Stimulated activated CD4-positive, alpha-beta T cell treated with anti-CD3 and anti-CD28 coated beads, TNF-alpha, amount 100 ng/mL, for 24 hours (primary cell): ENCODE measurements at regions not wholly inside any gene's neighbourhood (a gene's known extent, or its start where the extent isn't known, plus 50 kb on each side); places are given as distances from the start of the nearest gene placed in this dataset.
"Not testable (repeated sequence)": the region's sequence is repeated elsewhere in the genome, so short reads cannot be mapped to it uniquely, and the experiment has no call there.

Source experiments
- DNase-seq, 3 experiments: peaks; one replicate each; pipeline ENCODE4 v3.0.0-alpha.2; 2020; ENCODE audit warnings: low read depth in 3 of 3

DNA sequence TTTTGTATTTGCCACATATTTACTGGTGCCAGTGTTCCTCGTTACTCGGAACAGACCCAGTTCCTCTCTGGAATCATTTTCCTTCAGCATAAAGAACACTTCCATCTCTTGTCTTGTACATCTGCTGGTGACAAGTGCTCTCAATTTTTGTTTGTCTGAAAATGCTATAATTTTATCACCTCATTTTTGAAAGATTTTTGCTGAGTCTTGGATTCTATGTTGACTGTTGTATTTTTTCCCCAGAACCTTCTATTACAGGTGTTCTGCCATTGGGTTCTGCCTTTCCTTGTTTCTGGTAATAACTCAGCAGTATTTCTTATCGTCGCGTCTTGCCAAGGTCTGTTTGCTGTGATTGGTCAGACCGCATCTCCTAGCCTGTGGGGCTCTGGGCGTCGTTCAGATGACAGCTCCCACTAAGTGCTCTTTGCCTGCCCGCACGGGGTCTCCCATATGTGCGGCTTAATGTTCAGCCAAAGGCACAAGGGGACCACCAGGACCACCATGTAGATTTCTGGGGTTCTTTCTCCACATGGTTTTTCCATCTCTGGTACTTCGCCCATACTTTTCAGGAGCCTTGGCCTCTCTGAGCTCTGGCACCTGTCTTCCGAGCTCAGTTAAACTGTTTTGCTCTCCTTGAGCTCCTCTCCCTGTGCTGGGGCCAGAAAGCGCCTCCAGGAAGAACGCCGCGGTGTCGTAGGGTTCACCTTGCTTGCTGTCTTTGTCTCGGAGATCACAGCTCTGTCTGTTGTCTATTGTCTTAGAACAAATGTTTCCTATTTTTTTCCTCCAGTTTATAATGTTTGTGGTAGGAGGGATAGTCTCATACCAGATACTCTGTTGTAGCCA is 80.0 kb downstream of the METRNL start:
- no peak for DNase-seq

DNA sequence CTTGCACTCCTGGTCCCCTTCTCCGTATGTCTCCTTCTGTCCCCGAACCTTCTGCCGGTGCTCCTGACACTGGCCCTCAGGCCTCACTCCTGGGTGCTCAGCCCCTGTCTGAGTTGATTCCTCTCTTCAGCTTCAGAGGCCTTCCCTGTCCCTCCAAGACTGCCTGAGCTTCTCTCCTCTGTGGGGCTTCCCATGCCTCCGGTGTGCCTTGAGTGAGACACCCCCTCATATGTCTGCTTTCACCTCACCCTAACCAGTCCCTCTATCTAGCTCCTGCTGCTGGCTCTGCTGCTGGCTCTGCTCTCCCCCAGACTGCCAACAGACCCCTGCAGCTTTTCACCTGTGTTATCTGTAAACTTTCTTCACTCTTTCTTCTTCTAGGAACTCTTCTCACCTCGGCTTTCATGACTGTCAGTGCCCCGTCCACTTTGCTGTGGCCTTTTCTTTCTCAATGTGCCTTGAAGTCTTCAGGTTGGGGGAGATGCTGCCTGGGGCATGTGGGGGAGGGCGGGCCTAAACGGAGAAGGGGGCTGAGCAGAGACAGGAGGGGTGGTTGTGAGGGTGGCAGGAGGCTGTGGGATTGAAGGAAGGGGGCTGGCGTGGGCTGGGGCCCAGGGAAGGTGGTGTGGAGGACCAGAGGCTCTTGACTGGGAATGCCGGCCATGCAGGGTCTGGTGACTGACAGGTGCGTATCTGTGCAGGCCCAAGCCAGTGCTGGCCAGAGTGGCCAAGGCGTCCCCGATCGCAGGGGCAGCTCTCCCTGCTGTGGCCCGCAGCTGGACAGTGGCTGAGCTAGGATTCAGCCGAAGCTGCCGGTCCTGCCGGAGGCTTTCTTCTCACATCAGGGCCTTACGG is 81.3 kb downstream of the METRNL start:
- no peak for DNase-seq

DNA sequence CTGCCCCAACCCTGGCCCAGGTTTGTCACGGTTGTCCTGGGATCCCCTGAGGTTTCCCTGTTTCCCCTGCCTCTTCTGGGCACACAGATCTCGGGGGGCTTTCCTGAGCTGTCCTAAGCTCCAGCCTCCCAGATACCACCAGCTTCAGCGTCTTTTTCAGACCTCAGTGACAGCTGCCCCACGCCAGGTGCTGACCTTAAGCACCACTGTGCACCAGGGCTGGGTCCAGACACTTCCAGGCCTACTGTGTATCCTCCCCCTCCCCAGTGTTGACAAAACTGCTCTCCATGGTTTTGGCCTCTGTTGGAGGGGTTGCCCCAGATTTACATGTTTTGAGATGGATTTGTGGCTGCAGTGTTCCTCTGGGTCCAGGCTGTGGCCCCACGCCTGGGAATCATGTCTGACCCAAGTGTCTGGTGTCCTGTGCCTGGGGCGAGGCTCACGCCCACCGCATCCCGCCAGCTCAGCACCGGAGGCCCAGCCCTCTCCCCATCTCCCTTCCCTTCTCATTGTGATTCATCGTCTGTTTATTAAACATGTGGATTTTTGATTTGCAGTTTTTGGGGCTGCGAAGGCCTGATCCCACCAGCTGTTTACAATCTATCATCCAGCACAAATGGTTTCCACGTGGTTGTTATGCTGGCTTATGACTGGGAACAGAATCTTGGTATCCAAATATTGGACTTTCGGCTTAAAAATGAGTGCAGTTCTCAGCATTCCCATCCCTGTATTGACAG is 82.1 kb downstream of the METRNL start:
- no peak for DNase-seq

DNA sequence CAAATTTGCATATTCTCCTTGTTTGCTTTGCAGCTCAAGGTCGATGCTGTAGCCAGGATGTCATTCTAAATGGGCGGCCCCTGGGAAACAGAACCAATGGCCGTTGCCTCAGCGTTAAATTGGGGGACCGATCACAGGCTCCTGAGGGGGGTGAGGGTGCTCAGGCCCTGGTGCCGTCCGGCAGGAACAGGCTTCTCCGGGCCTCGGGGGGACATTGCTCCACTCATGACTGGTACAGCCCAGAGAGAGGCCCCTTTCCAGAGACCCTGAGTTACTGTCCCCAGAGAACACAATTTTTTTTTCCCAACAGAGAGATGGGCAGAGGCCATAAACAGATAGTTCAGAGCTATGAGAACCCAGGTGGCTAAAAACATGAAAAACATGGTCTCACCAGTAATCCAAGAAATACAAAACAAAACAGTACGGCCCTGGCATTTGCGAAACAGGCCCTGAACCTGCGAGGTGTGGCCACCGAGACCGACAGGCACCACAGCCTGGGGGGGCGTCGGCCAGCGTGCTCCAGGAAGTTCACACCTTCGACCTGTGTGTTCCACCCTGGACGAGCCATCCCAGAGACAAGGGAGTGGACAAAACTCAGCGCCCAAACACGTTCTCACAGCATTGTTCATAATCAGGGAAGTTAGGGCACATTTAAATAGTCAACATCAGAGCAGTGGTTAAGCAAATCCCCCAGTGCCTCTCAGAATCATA is 82.8 kb downstream of the METRNL start:
- no peak for DNase-seq

DNA sequence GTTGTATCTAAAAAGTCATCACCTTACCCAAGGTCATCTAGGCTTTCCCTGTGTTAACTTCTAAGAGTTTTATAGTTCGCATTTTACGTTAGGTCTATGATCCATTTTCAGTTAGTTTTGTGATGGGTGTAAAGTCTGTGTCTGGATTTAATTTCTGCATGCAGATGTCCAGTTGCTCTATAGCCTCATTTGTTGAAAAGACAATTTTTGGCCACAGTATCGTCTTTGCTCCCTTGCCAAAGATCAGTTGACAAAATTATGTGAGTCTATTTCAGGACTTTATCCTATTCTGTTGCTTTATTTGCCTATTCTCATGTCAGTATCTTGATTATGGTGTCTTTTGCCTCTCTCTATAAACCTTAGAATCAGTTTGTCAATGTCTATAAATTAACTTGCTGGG is 85.1 kb downstream of the METRNL start:
- no peak for DNase-seq

DNA sequence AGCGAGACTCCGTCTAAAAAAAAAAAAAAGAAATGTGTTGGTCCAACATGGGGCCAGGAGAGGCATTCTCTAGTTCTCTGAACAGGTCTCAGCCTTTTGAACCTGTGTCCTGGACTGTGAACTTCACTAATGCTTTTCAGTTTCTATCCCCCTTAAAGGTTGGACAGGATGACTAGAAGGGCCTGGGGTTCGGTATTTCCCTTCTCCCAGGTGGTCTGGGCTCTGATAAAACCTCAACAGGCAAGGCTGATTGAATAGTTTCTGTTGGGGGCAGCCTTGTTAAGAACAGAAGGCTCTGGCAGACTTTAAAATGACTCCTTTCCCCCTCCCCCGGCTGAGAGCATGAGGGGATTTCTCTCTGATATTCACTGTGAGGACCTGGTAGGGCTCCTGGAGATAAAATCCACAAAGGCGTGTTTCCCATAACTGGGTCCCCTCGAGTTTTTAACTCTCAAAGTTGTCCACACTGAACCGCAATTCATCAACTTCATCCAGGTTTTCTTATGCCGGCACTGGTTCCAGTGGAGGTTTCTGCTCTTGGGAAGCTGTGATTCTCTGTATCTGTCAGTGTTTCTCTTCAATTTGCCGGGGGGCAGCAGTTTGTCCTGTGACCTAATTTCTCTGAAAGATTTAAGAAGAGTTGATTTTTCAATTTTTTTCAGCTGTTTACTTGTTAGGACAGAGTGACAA is 91.3 kb downstream of the METRNL start:
- no peak for DNase-seq

DNA sequence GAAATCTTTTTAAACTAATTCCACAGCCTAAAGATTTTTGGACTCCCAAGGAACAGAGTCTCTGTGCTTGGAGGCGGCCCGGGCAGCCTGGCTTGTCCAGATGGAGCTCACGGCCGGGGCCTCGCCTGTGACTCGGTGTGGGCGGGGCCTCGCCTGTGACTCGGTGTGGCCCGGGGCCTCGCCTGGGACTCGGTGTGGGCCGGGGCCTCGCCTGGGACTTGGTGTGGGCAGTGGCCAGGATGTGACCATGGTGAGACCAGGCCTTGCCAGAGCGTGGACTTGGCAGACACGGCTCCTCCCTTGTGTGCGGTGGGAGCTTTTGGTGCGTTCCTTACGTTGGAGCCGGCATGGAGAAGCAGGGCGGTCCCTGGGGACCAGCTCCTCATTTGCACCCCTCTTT is 92.3 kb downstream of the METRNL start:
- DNase-seq: no peak

DNA sequence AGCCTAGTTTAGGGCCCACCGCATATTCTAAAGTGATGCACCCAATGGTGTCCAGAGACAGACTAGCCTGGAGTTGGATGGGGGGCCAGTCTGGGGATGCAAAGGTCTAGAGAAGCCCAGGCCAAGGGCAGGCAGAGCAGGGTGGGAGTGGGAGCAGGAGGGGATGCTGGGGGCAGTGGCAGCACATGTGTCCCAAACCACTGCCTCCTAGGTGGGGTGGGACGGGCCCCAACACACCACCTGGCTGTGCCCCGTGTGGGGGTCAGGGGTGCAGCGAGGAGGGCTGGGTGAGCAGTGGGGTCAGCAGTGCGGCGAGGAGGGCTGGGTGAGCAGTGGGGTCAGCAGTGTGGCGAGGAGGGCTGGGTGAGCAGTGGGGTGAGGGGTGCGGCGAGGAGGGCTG is 92.7 kb downstream of the METRNL start:
- not testable (repeated sequence) for DNase-seq

DNA sequence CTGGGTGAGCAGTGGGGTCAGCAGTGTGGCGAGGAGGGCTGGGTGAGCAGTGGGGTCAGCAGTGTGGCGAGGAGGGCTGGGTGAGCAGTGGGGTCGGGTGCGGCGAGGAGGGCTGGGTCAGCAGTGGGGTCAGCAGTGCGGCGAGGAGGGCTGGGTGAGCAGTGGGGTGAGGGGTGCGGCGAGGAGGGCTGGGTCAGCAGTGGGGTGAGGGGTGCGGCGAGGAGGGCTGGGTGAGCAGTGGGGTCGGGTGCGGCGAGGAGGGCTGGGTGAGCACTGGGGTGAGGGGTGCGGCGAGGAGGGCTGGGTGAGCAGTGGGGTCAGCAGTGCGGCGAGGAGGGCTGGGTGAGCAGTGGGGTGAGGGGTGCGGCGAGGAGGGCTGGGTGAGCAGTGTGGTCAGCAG is 93.2 kb downstream of the METRNL start:
- not testable (repeated sequence) for DNase-seq

DNA sequence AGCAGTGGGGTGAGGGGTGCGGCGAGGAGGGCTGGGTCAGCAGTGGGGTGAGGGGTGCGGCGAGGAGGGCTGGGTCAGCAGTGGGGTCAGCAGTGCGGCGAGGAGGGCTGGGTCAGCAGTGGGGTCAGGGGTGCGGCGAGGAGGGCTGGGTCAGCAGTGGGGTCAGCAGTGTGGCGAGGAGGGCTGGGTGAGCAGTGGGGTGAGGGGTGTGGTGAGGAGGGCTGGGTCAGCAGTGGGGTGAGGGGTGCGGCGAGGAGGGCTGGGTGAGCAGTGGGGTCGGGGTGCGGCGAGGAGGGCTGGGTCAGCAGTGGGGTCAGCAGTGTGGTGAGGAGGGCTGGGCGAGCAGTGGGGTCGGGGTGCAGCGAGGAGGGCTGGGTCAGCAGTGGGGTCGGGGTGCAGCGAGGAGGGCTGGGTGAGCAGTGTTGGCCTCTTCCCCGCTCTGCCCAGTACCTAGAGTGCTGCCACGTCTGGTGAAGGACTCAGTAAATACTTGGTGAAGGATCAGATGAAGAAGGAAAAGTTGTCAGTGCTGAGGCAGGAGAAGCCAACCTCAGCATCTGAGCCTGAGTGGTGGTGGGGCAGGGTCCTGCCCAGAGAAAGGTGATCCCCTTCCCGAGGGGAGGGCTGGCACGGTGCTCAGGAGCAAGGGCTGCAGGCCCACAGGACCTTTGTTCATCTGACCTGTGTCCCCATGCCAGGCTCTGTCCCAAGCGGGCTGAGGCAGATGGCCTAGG is 93.9 kb downstream of the METRNL start:
- not testable (repeated sequence) for DNase-seq

DNA sequence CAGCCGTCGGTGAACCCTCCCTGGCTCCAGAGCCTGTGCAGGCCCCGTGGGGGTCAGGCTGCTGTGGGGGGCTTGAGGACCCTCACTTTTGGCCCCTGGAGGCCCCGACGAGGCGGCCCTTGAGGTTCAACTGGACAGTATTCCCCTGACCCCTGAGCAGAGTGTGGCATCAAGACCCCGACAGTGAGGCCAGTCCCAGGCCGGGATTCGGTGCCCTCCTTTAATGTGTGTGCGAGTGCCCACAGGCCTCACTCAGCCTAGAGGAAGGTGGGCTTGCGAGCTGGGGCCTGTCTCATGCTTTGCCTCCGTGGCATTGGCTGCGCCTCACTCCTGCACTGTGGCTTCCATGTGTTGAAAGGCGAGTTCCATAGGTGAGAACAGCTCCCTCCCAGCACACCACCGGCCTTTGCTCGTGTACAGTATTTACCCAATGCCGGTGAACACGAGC is 94.5 kb downstream of the METRNL start:
- no peak for DNase-seq

DNA sequence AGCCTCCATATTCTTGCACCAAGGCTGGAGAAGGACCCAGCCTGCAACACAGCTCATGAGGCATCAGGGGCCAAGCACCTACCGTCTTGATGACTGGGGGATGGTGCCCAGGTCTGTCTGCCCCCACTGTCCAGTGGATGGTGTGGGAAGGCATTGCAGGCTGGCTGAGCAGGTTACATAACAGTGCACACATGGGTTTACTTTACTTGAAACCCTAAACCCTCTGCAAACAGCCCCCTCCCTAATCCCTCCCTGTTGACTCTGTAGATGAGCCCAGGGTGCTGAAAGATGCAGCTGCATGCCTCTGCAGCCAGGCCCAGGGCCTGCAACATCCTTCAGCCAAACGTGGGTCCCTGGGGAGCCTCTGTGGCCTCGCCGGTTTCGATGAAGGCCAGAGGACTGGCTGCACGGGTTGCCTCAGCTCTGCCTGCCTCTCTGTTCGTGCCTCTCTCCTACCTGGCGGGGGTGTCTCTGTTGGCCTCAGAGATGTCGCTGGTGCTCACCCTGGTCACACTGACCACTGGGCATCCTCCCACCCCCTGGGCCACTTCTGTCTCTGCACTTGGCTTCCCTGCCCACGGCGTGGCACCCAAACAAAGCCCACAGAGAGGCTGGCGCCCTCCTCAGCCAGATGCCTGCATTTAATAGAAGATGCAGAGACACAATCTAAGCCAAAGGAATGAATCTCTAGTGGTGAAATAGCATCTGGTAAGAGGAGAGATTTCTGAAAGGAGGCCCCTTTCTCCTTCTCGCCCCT is 95.1 kb downstream of the METRNL start:
- DNase-seq: no peak

DNA sequence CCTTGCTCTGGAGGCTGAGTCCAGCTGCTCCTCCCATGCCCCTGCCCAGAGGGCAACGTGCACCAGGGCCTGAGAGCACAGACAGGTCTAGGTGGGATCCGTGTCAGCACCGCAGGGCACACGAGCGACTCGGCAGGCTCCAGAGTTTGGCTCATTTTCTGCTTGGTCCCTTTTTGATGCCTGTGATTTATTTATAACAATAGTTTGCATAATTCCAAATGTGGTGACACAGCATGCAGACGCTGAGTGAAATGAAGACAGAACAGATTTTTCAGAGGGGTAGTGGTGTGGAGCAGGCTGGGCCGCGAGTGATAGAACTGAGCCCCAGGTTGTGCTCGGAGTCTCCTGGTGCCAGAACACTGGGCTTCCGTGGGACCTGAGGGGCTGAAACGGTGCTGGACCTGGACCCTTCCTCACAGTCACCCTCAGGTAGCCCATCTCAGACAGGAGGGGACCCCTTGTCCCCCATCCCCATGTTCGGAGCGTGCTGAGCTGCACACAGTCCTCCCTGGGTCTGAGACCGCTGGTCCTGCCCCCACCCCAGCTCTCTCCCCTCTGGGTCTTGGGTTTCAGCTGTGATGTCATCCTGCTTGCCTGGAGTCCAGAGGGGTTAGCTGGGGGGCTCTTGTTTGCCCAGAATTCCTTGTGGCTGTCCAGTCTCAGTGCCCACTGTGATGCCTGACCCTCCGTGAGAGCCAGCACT is 95.9 kb downstream of the METRNL start:
- DNase-seq: no peak

DNA sequence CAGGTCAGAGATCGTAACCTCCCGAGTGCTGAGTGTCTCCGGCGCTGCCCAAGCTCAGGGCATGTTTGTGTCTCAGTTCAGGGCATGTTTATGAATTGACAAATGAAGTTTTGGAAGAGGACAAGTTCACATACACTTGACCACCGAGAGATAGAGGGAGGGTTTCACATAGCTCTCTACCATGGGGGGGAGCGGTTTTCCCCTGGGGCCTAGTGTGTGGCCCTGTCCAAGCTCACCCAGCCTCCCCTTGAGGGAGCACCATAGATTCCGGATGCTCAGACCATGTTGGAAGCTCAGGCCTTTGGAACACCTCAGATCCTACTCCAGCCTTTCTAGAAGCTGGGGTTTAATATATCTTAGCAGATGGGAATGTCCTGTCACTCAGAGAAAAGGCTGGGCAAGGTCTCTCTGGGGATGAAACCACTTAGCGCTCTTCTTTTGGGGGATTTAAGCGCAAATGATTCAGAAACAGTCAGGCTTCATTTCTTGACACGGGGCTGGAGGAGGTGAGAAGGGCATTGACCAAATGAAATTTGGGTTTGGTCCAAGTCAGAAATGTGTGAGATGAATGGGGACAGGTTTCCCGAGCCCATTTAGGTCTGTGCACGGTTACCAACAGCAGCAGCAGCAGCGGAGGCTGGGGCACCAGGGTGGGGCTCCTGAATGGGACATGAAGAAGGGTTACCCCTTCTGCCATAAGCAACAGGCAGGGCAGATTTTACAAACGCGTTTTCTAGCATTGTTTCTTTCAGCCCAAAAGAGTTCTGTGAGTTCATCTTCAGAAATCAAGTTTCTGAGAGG is 96.6 kb downstream of the METRNL start:
- no peak for DNase-seq

DNA sequence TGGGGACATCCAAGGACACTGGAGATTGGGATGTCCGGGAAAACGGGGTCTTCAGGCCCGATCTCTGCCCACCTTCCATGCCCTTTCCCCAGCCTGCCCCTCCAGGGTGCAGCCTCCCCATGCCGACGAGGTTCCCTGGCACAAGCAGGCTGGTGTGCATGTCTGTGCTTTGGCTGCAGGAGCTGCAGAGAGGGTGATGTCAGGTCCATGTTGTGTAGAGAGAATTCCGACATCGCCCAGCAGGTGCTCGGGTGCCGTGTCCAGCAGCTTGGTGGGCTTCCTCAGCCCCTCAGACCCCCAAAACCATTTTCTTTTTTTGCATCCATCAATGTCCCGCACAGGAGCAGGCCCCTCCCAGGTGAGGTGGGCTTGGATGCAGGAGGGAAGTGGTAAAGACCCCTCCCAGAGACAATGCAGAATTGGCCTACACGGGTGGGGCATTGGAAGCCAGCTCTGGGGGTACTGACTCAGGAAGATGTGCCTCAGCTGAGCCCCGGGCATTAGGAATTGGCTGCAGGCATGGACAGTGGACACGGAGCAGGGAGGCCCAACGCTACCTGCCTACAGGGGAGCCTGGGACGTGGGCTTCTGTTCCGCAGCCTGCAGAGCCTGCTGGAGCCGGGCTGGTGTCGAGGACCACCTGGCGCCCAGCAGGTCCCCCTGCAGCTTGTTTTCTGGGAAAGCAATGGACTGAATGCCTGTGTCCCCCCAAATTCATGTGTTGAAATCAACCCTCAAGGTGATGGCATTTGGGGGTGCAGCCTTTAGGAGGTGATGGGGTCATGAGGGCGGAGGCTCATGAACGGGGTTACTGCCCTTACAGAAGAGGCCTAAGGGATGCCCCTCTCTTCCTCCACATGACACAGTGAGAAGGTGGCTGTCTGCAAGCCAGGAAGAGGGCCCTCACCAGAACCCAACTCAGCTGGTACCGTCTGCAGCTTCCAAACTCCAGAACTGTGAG is 97.5 kb downstream of the METRNL start:
- no peak for DNase-seq

DNA sequence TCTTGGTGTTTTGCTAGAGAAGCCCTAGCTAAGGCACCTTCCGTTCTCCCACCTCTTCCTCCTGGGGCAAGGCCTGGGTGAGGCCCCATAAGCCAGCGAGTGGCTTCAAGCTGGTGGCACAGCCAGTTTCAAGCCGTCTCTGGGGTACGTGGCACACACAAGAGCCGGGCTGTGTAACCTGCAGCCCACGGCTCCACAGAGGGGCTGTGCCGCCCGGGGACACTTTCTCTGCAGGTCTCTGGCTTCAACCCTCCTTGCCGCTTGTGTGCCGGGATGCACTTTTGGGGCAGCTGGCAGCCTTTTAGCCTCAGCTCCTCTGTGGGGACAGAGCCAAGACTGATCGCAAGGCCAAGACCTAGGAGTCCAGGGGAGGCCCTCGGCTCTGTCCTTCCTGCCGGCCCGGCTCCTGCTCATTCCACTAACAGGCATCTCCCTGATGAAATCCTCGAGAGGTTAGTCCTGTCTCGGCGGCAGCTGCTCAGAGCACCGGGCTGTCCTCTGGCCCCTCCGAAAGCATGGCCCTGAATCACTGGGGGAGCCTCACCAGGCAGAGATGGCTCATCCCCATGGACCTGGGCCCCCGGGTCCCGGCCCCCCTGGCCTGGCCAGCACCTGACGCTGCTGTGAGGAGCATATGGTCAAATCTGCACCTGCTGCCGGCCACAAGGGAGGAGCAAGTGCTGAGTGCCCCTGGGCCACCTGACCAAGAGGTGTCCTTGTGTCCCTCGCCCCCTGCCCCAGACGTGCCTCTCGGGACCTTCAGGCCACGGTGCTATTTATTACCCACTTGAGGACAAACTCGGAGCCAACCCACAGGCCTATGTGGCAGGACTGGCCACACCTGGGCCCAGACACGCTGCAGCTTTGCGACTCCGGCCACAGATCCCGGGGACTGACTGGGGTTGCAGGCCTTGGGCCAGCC is 98.5 kb downstream of the METRNL start:
- DNase-seq: no peak
